ENCODE measurements at regions not wholly inside any gene's neighbourhood (a gene's known extent, or its start where the extent isn't known, plus 50 kb on each side); places are given as distances from the start of the nearest gene placed in this dataset.

DNA sequence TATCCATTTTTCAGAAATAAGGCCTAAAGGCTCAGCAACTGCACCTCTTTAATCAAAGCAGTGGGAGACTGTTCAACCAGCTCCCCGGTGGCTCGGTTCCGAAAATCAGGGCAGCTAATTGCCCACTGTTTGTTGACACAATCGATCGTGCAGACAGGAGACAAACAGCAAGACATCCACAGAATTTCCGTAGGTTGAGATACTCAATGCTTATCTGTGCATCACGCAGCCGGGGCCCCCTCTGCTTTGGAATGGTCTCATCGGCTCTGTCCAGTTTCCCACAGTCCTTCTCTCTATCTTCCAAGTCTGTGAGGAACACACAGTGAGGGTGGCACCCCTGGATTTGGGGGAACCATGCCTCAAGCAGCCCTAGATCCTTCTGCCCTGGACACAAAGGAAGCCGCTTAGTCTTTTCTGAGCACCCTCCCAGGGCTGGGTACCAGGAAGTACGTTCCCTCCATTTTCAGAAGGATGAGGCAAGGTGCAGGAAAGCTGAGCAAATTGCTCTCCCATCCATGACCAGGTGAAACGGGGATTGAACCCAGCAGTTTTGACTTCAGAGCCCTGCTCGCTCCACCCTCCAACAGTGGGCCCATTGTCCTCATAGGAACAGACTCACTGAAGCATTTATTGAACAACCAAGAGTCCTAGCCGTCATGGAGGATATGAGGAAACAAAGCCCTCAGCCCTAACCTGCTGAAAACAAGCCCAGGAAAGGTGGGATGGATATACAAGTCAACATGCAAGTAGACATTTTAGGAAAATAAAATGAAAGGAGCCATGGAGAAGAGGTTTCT is 70.7 kb downstream of the C16orf95 start:
- TF ChIP-seq POLR2AphosphoS5 (IDR thresholded peaks at IDR 0.05; ENCODE audit: low read depth, low read length) (no peak), TAF1 (IDR thresholded peaks at IDR 0.05; ENCODE audit: borderline replicate concordance, insufficient read depth, low read length) (no peak), FOXP2 (optimal IDR thresholded peaks at IDR 0.05; ENCODE audit: borderline replicate concordance, extremely low read depth, extremely low read length, insufficient read depth) (no peak), SIN3A (IDR thresholded peaks at IDR 0.05; ENCODE audit: borderline replicate concordance, insufficient read depth, low read length) (no peak)
- TF ChIP-seq, protein P1, sequence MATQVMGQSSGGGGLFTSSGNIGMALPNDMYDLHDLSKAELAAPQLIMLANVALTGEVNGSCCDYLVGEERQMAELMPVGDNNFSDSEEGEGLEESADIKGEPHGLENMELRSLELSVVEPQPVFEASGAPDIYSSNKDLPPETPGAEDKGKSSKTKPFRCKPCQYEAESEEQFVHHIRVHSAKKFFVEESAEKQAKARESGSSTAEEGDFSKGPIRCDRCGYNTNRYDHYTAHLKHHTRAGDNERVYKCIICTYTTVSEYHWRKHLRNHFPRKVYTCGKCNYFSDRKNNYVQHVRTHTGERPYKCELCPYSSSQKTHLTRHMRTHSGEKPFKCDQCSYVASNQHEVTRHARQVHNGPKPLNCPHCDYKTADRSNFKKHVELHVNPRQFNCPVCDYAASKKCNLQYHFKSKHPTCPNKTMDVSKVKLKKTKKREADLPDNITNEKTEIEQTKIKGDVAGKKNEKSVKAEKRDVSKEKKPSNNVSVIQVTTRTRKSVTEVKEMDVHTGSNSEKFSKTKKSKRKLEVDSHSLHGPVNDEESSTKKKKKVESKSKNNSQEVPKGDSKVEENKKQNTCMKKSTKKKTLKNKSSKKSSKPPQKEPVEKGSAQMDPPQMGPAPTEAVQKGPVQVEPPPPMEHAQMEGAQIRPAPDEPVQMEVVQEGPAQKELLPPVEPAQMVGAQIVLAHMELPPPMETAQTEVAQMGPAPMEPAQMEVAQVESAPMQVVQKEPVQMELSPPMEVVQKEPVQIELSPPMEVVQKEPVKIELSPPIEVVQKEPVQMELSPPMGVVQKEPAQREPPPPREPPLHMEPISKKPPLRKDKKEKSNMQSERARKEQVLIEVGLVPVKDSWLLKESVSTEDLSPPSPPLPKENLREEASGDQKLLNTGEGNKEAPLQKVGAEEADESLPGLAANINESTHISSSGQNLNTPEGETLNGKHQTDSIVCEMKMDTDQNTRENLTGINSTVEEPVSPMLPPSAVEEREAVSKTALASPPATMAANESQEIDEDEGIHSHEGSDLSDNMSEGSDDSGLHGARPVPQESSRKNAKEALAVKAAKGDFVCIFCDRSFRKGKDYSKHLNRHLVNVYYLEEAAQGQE (IDR thresholded peaks at IDR 0.05; ENCODE audit: insufficient read depth in 1 of 2, low read depth in 2 of 2, low read length in 2 of 2): no peak

GRCh38 chr16:87248714-87249113 is 68.5 kb downstream of the C16orf95 start:
- TF ChIP-seq POLR2AphosphoS5 (IDR thresholded peaks at IDR 0.05; ENCODE audit: low read depth, low read length) (no peak), TAF1 (IDR thresholded peaks at IDR 0.05; ENCODE audit: borderline replicate concordance, insufficient read depth, low read length) (no peak), SIN3A (IDR thresholded peaks at IDR 0.05; ENCODE audit: borderline replicate concordance, insufficient read depth, low read length) (no peak), FOXP2 (optimal IDR thresholded peaks at IDR 0.05; ENCODE audit: borderline replicate concordance, extremely low read depth, extremely low read length, insufficient read depth) (no peak)
- TF ChIP-seq, protein P1 (IDR thresholded peaks at IDR 0.05; ENCODE audit: insufficient read depth in 1 of 2, low read depth in 2 of 2, low read length in 2 of 2): no peak

- TF ChIP-seq POLR2AphosphoS5 (IDR thresholded peaks at IDR 0.05; ENCODE audit: low read depth, low read length): no peak
- TF ChIP-seq, protein P1 (IDR thresholded peaks at IDR 0.05; ENCODE audit: insufficient read depth in 1 of 2, low read depth in 2 of 2, low read length in 2 of 2): no peak
- TF ChIP-seq TAF1 (IDR thresholded peaks at IDR 0.05; ENCODE audit: borderline replicate concordance, insufficient read depth, low read length): no peak
- no peak for TF ChIP-seq SIN3A (IDR thresholded peaks at IDR 0.05; ENCODE audit: borderline replicate concordance, insufficient read depth, low read length)
- TF ChIP-seq FOXP2 (optimal IDR thresholded peaks at IDR 0.05; ENCODE audit: borderline replicate concordance, extremely low read depth, extremely low read length, insufficient read depth): no peak
These were observed 67.8 kb downstream of the C16orf95 start for GRCh38 chr16:87249425-87249824.

DNA sequence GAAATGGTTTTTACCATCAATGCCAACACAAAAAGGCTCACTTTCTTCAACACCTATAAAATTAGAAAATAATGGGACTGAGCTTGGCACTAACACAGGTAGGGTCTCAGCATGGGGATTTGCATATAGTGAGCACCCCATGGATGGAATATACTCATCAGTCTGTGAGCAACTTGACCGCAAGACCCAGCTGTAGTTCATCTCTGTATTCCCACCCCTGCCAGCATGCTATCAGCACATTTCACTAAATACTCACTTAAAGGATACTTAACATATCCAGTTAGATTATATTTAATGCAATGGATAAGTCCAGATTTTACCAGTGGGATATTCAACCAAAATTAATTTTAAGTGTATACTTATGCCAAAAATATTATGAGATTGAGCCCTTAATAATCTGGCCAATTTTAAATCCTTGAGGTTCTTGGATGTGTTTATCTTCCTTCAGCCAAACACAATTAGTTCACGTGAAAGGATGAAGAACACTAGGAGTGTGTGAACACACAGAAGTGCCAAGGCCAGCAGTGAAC is 66.7 kb downstream of the C16orf95 start:
- TF ChIP-seq TAF1 (IDR thresholded peaks at IDR 0.05; ENCODE audit: borderline replicate concordance, insufficient read depth, low read length): no peak
- TF ChIP-seq, protein P1 (IDR thresholded peaks at IDR 0.05; ENCODE audit: insufficient read depth in 1 of 2, low read depth in 2 of 2, low read length in 2 of 2): no peak
- TF ChIP-seq FOXP2 (optimal IDR thresholded peaks at IDR 0.05; ENCODE audit: borderline replicate concordance, extremely low read depth, extremely low read length, insufficient read depth): no peak
